Keratinocyte (primary cell): ENCODE measurements at regions not wholly inside any gene's neighbourhood (a gene's known extent, or its start where the extent isn't known, plus 50 kb on each side); places are given as distances from the start of the nearest gene placed in this dataset.

Source experiments
- DNase-seq: peaks from one replicate; pipeline ENCODE4 v3.0.0-alpha.2; 2011; ENCODE audit warnings: low read depth, missing footprints, low spot score
- FAIRE-seq: peaks from 2 replicates; lab custom pipeline; 2011; peaks lifted over from hg19 to GRCh38; lab: Jason Lieb, UNC
- H2AFZ ChIP-seq: 2 replicates; pipeline ENCODE4 v1.6.0; 2012; ENCODE audit warnings: low read length, control low read depth, inconsistent platforms; ENCODE audit not compliant: control insufficient read depth
- H3K27ac ChIP-seq: 2 replicates; pipeline ENCODE4 v1.5.1; 2011; ENCODE audit warnings: low read length; ENCODE audit not compliant: control insufficient read depth, insufficient read depth
- H3K27me3 ChIP-seq: 3 replicates; pipeline ENCODE4 v1.6.0; 2011; ENCODE audit warnings: low read length; ENCODE audit not compliant: control insufficient read depth, insufficient read depth; ENCODE audit errors: extremely low read depth
- H3K36me3 ChIP-seq, 2 experiments: 2 replicates in 1 of 2; 3 replicates in 1 of 2; pipeline ENCODE4 v1.5.1; 2011; ENCODE audit warnings: low read length in 2 of 2, mild to moderate bottlenecking in 1 of 2; ENCODE audit not compliant: control insufficient read depth in 2 of 2, insufficient read depth in 2 of 2; ENCODE audit errors: extremely low read depth in 1 of 2
- H3K4me1 ChIP-seq: 3 replicates; pipeline ENCODE4 v1.5.1; 2011; ENCODE audit warnings: low read length; ENCODE audit not compliant: control insufficient read depth, insufficient read depth; ENCODE audit errors: extremely low read depth
- H3K4me2 ChIP-seq: 3 replicates; pipeline ENCODE4 v1.6.0; 2011; ENCODE audit warnings: low read depth, low read length; ENCODE audit not compliant: control insufficient read depth, insufficient read depth; ENCODE audit errors: extremely low read depth
- H3K4me3 ChIP-seq, 3 experiments: fragments of 200-600 bp in 1 of 3; sonication (generic) in 1 of 3; 2 replicates in 2 of 3; 3 replicates in 1 of 3; pipeline ENCODE4 v1.5.1; 2011 to 2016; ENCODE audit warnings: low read length in 3 of 3, mild to moderate bottlenecking in 3 of 3, control low read depth in 2 of 3, inconsistent platforms in 1 of 3, low read depth in 1 of 3, mixed read lengths in 1 of 3, mixed run types in 1 of 3, moderate library complexity in 1 of 3; ENCODE audit not compliant: control insufficient read depth in 2 of 3, insufficient read depth in 2 of 3; ENCODE audit errors: extremely low read depth in 1 of 3
- H3K79me2 ChIP-seq: 2 replicates; pipeline ENCODE4 v1.6.0; 2012; ENCODE audit warnings: low read length; ENCODE audit not compliant: control insufficient read depth, insufficient read depth
- H3K9ac ChIP-seq: 3 replicates; pipeline ENCODE4 v1.6.0; 2011; ENCODE audit warnings: low read length; ENCODE audit not compliant: control insufficient read depth, insufficient read depth; ENCODE audit errors: extremely low read depth
- H3K9me1 ChIP-seq: 3 replicates; pipeline ENCODE4 v1.6.0; 2011; ENCODE audit warnings: low read length; ENCODE audit not compliant: control insufficient read depth, insufficient read depth; ENCODE audit errors: extremely low read depth
- H3K9me3 ChIP-seq: 2 replicates; pipeline ENCODE4 v1.5.1; 2012; ENCODE audit warnings: low read depth, low read length; ENCODE audit not compliant: control insufficient read depth
- H4K20me1 ChIP-seq: 3 replicates; pipeline ENCODE4 v1.6.0; 2011; ENCODE audit warnings: low read length; ENCODE audit not compliant: control insufficient read depth, insufficient read depth; ENCODE audit errors: extremely low read depth
- CTCF ChIP-seq, 3 experiments: IDR thresholded peaks in 1 of 3; conservative IDR thresholded peaks in 1 of 3; optimal IDR thresholded peaks in 1 of 3; 2 replicates in 2 of 3; 3 replicates in 1 of 3; pipeline versions ENCODE3 to v1.5.1; 2011; ENCODE audit warnings: low read length in 3 of 3, mild to moderate bottlenecking in 3 of 3, moderate library complexity in 2 of 3, control low read depth in 1 of 3, inconsistent platforms in 1 of 3; ENCODE audit not compliant: insufficient read depth in 2 of 3; ENCODE audit errors: extremely low read depth in 1 of 3
- EZH2 ChIP-seq: IDR thresholded peaks from one replicate; pipeline ENCODE4 v1.6.1; 2012; ENCODE audit warnings: inconsistent platforms, mild to moderate bottlenecking, low read length, moderate library complexity
- dilution Hi-C: fragments of 300-500 bp; cut with MboI; formaldehyde crosslinking; loops from one replicate; pipeline ENCODE4 v1.7.0; 2020; ENCODE audit warnings: low sequenced_read_pairs; ENCODE audit not compliant: extremely low pct_ligation_motif_present

- dilution Hi-C loops, result no loop called here
- no peaks in the 10 kb centered on the region for H3K79me2 ChIP-seq
- H3K27me3 ChIP-seq, result peaks cover 1% of the 10 kb centered on the region
- TF ChIP-seq CTCF (optimal IDR thresholded peaks at IDR 0.05 in 1 of 3, IDR thresholded peaks at IDR 0.05 in 1 of 3, conservative IDR thresholded peaks at IDR 0.05 in 1 of 3; ENCODE audit: extremely low read depth in 1 of 3, insufficient read depth in 2 of 3, low read length in 3 of 3) (no peak), EZH2 (no peak)
- no peaks in the 10 kb centered on the region for H3K9me3 ChIP-seq
- no peak overlapping the region for H3K4me2 ChIP-seq
- H3K36me3 ChIP-seq, result no peaks in the 10 kb centered on the region
- H3K27ac ChIP-seq, result no peak overlapping the region
- H3K4me3 ChIP-seq, result no peak overlapping the region
- DNase-seq (no peak), FAIRE-seq (no peak)
- peaks cover 10% of the 10 kb centered on the region for H3K4me1 ChIP-seq
- H4K20me1 ChIP-seq, result no peaks in the 10 kb centered on the region
- no peak overlapping the region for H3K9ac ChIP-seq
- H3K9me1 ChIP-seq, result no peaks in the 10 kb centered on the region
- no peak overlapping the region for H2AFZ ChIP-seq
These were observed 340.3 kb upstream of the TNRC6C start for GRCh38 chr17:77618173-77618572.

GRCh38 chr17:77618731-77619130 is 339.8 kb upstream of the TNRC6C start:
- no peak for DNase-seq
- Histone ChIP-seq H3K27ac (no peak overlapping the region), H3K79me2 (no peaks in the 10 kb centered on the region), H3K36me3 (no peaks in the 10 kb centered on the region), H3K9ac (no peak overlapping the region), H3K4me2 (no peak overlapping the region), H3K9me1 (no peaks in the 10 kb centered on the region), H2AFZ (no peak overlapping the region), H3K4me1 (peaks cover 10% of the 10 kb centered on the region), H3K4me3 (no peak overlapping the region), H3K27me3 (no peaks in the 10 kb centered on the region), H4K20me1 (no peaks in the 10 kb centered on the region), H3K9me3 (no peaks in the 10 kb centered on the region)
- dilution Hi-C loops, result no loop called here
- FAIRE-seq, result no peak
- TF ChIP-seq EZH2 (no peak), CTCF (optimal IDR thresholded peaks at IDR 0.05 in 1 of 3, IDR thresholded peaks at IDR 0.05 in 1 of 3, conservative IDR thresholded peaks at IDR 0.05 in 1 of 3; ENCODE audit: extremely low read depth in 1 of 3, insufficient read depth in 2 of 3, low read length in 3 of 3) (no peak)
